ENCODE measurements at regions not wholly inside any gene's neighbourhood (a gene's known extent, or its start where the extent isn't known, plus 50 kb on each side); places are given as distances from the start of the nearest gene placed in this dataset.

DNA sequence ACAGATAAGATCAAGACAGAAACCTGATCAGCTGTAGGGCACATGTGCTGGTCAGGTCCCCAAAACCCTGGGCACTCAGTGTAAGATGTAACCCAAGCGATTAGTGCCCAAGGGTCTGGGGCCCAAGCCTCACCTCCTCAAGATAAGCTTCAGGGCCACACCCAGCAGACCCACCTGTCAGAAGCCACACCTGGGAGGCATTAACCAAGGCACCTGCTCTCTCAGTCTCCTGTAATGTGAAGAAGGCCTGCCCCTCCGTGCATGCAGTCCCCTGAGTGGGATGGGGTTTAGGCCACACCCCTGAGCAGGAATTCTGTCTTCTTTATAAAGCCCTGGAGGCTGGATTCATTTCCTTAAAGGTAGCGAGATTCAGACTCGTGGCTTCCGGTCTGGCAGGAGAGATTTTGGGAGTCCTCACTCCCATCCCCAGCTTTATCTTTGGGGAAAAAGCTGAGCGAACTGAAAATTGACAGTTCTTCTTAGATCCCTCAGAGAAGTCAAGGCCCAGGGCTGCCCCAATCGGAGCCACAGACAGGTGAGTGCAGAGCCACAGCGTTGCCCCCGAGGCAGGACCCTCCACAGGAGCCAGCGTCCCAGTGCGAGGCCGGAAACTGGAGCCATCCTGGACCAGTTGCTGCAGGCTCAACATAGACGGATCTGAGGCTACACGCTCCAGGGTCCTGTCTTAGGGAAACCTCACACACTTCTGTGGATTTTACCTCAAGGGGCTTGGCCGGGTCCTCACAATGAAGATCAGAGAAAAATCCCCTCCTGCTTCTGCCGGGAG is 357.6 kb upstream of the IRX4 start:
- H3K4me3 ChIP-seq: no peak overlapping the region
- ATAC-seq (ENCODE audit: insufficient number of reproducible peaks, low FRiP score, low read depth) (no peak), DNase-seq (ENCODE audit: low spot score) (no peak)
- H3K9me3 ChIP-seq: no peaks in the 10 kb centered on the region
- no peak overlapping the region for H3K27ac ChIP-seq
- no peaks in the 10 kb centered on the region for H3K27me3 ChIP-seq (replicated peaks; ENCODE audit: insufficient read depth)
- H3K36me3 ChIP-seq: no peaks in the 10 kb centered on the region
- no peaks in the 10 kb centered on the region for H3K4me1 ChIP-seq (ENCODE audit: control insufficient read depth in 1 of 2, low read depth in 2 of 2)
- no peak for TF ChIP-seq CTCF (IDR thresholded peaks at IDR 0.05)

DNA sequence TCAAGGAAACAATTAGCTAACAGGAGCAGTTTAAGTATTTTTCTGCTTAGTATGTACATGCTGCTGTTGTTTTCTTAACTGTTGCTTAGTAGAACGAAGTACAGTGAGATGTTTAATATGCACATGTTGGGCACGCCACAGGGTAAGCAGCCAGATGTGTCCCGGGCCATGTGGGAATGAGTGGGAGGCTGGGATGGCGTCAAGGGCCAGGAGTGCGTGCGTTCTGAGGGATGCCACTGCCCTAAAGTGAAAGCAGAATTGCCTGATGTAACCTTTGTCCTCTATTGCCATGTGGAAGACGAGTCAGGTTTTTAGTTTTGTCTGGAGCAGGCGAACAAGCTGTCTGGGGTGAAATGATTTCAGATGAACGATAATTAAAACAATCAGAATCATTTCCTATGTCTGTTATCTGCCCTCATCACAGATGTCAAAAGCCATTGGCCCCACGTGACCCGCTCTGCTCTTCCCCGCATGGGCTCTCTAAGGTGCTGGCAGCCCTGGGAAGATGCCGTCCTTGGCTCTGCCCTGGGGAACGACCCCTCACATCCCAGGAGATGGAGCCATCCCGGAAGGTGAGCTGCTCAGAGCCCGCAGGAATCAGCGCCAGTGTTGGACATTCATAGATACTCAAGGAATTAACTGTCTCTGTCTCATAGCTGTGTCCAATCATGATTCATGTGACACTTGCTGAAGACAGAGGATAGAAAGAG is 356.6 kb upstream of the IRX4 start:
- Histone ChIP-seq H3K4me3 (no peak overlapping the region), H3K9me3 (no peaks in the 10 kb centered on the region), H3K36me3 (no peaks in the 10 kb centered on the region), H3K27me3 (replicated peaks; ENCODE audit: insufficient read depth) (no peaks in the 10 kb centered on the region), H3K27ac (no peak overlapping the region), H3K4me1 (ENCODE audit: control insufficient read depth in 1 of 2, low read depth in 2 of 2) (no peaks in the 10 kb centered on the region)
- ATAC-seq (ENCODE audit: insufficient number of reproducible peaks, low FRiP score, low read depth) (no peak), DNase-seq (ENCODE audit: low spot score) (no peak)
- TF ChIP-seq CTCF (IDR thresholded peaks at IDR 0.05): no peak

GRCh38 chr5:2238732-2239131 is 356.0 kb upstream of the IRX4 start:
- DNase-seq (ENCODE audit: low spot score): no peak
- TF ChIP-seq CTCF (IDR thresholded peaks at IDR 0.05): no peak
- Histone ChIP-seq H3K36me3 (no peaks in the 10 kb centered on the region), H3K27me3 (replicated peaks; ENCODE audit: insufficient read depth) (no peaks in the 10 kb centered on the region), H3K9me3 (no peaks in the 10 kb centered on the region), H3K4me1 (ENCODE audit: control insufficient read depth in 1 of 2, low read depth in 2 of 2) (no peaks in the 10 kb centered on the region), H3K4me3 (no peak overlapping the region), H3K27ac (no peak overlapping the region)
- no peak for ATAC-seq (ENCODE audit: insufficient number of reproducible peaks, low FRiP score, low read depth)

DNA sequence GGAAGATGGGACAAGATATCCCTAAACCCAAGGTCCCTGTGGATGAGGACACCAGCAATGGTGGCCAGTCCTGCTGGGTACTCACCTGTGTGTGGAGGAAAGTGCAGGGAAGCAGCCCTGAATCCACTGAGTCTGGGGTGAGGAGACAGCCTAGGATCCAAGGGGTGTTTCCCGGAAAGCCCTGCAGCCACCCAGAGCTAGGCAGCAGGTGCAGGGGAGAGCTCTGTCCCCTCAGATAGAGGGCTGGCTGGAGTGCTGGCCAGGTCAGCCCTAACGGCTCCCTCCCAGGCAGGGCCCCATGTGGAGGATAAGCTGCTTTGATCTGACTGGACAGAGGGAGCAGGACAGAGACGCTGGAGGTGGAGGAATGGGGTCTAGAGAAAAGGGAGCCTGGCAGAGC is 344.7 kb upstream of the IRX4 start:
- ATAC-seq (ENCODE audit: insufficient number of reproducible peaks, low FRiP score, low read depth): no peak
- Histone ChIP-seq H3K27ac (no peak overlapping the region), H3K4me3 (no peak overlapping the region), H3K9me3 (no peaks in the 10 kb centered on the region), H3K36me3 (no peaks in the 10 kb centered on the region), H3K27me3 (replicated peaks; ENCODE audit: insufficient read depth) (no peaks in the 10 kb centered on the region), H3K4me1 (ENCODE audit: control insufficient read depth in 1 of 2, low read depth in 2 of 2) (no peaks in the 10 kb centered on the region)
- no peak for DNase-seq (ENCODE audit: low spot score)
- no peak for TF ChIP-seq CTCF (IDR thresholded peaks at IDR 0.05)

DNA sequence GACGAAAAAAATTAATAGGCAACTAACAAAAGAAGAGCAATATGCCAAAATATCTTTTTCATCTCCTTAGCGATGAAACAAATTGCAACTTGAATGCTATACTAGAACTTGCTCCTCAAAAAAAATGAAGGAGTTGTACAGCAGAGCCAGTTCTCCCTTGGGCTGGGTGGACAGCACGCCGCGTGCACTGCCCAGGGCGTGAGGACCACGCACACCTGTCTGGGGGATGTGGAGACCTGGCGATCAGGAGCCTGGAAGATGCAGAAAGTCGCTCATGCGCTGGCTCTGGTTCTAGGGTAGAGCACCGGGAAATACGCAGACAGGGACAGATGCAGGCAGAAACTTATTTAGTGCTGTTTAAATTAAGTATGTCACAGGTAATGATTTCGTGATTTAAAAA is 342.0 kb upstream of the IRX4 start:
- DNase-seq (ENCODE audit: low spot score) (no peak), ATAC-seq (ENCODE audit: insufficient number of reproducible peaks, low FRiP score, low read depth) (no peak)
- Histone ChIP-seq H3K9me3 (no peaks in the 10 kb centered on the region), H3K4me3 (no peak overlapping the region), H3K27me3 (replicated peaks; ENCODE audit: insufficient read depth) (no peaks in the 10 kb centered on the region), H3K27ac (no peak overlapping the region), H3K36me3 (no peaks in the 10 kb centered on the region), H3K4me1 (ENCODE audit: control insufficient read depth in 1 of 2, low read depth in 2 of 2) (no peaks in the 10 kb centered on the region)
- no peak for TF ChIP-seq CTCF (IDR thresholded peaks at IDR 0.05)
